Activated T-cell treated with anti-CD3 and anti-CD28 coated beads, Interleukin-2, amount 50 U/mL, for 24 hours (primary cell): ENCODE measurements at regions not wholly inside any gene's neighbourhood (a gene's known extent, or its start where the extent isn't known, plus 50 kb on each side); places are given as distances from the start of the nearest gene placed in this dataset.

Source experiments
- DNase-seq: peaks from one replicate; pipeline ENCODE4 v3.0.0-alpha.2; 2020
- H3K27ac Mint-ChIP-seq: 2 replicates; pipeline ENCODE4 v1.8.0; 2020; ENCODE audit warnings: mild to moderate bottlenecking, mixed read lengths
- H3K27me3 Mint-ChIP-seq: 2 replicates; pipeline ENCODE4 v1.8.0; 2020; ENCODE audit warnings: mixed read lengths
- H3K36me3 Mint-ChIP-seq: 2 replicates; pipeline ENCODE4 v1.8.0; 2020; ENCODE audit warnings: low read depth, mixed read lengths
- H3K4me1 Mint-ChIP-seq: 2 replicates; pipeline ENCODE4 v1.8.0; 2020; ENCODE audit warnings: low read depth, mixed read lengths
- H3K4me3 Mint-ChIP-seq: 2 replicates; pipeline ENCODE4 v1.8.0; 2020; ENCODE audit warnings: mild to moderate bottlenecking, moderate library complexity, mixed read lengths
- H3K9me3 Mint-ChIP-seq: 2 replicates; pipeline ENCODE4 v1.8.0; 2020; ENCODE audit warnings: mixed read lengths

- H3K36me3 Mint-ChIP-seq: no peaks in the 10 kb centered on the region
- no peak overlapping the region for H3K4me3 Mint-ChIP-seq
- no peaks in the 10 kb centered on the region for H3K27me3 Mint-ChIP-seq
- peaks cover 17% of the 10 kb centered on the region for H3K4me1 Mint-ChIP-seq
- no peak for DNase-seq
- no peak overlapping the region for H3K27ac Mint-ChIP-seq
- peaks cover 3% of the 10 kb centered on the region for H3K9me3 Mint-ChIP-seq
Observed at GRCh38 chr14:65260786-65261185, 151.7 kb upstream of the FUT8 start.

GRCh38 chr14:65261425-65261920 lies 151.1 kb upstream of the FUT8 start:
- H3K4me1 Mint-ChIP-seq: peaks cover 12% of the 10 kb centered on the region
- no peak overlapping the region for H3K27ac Mint-ChIP-seq
- H3K9me3 Mint-ChIP-seq: peaks cover 3% of the 10 kb centered on the region
- H3K36me3 Mint-ChIP-seq: no peaks in the 10 kb centered on the region
- H3K27me3 Mint-ChIP-seq: no peaks in the 10 kb centered on the region
- no peak for DNase-seq
- H3K4me3 Mint-ChIP-seq: no peak overlapping the region

GRCh38 chr14:65261946-65262345 lies 150.6 kb upstream of the FUT8 start:
- H3K27ac Mint-ChIP-seq: no peak overlapping the region
- no peak for DNase-seq

GRCh38 chr14:65263177-65263788 lies 149.2 kb upstream of the FUT8 start:
- Mint-ChIP-seq H3K27ac (no peak overlapping the region), H3K36me3 (no peaks in the 10 kb centered on the region), H3K9me3 (peaks cover 3% of the 10 kb centered on the region), H3K4me1 (peaks cover 13% of the 10 kb centered on the region), H3K4me3 (no peak overlapping the region), H3K27me3 (no peaks in the 10 kb centered on the region)
- no peak for DNase-seq

More at GRCh38 chr14:65261946-65262345, 150.6 kb upstream of the FUT8 start:
- H3K27me3 Mint-ChIP-seq: no peaks in the 10 kb centered on the region
- H3K36me3 Mint-ChIP-seq: no peaks in the 10 kb centered on the region
- H3K4me1 Mint-ChIP-seq: peaks cover 12% of the 10 kb centered on the region
- H3K4me3 Mint-ChIP-seq: no peak overlapping the region
- peaks cover 3% of the 10 kb centered on the region for H3K9me3 Mint-ChIP-seq

- no peak overlapping the region for H3K4me3 Mint-ChIP-seq
- peaks cover 8% of the 10 kb centered on the region for H3K4me1 Mint-ChIP-seq
- no peak for DNase-seq
- H3K27ac Mint-ChIP-seq: no peak overlapping the region
- no peaks in the 10 kb centered on the region for H3K36me3 Mint-ChIP-seq
- no peaks in the 10 kb centered on the region for H3K9me3 Mint-ChIP-seq
- H3K27me3 Mint-ChIP-seq: no peaks in the 10 kb centered on the region
Observed at GRCh38 chr14:65267856-65268255, 144.7 kb upstream of the FUT8 start.

- Mint-ChIP-seq H3K9me3 (no peaks in the 10 kb centered on the region), H3K36me3 (no peaks in the 10 kb centered on the region), H3K27me3 (no peaks in the 10 kb centered on the region), H3K4me1 (peaks cover 8% of the 10 kb centered on the region), H3K27ac (no peak overlapping the region), H3K4me3 (no peak overlapping the region)
- DNase-seq: no peak
Observed at GRCh38 chr14:65268594-65268993, 143.9 kb upstream of the FUT8 start.

GRCh38 chr14:65269732-65270131 lies 142.8 kb upstream of the FUT8 start:
- H3K36me3 Mint-ChIP-seq: no peaks in the 10 kb centered on the region
- H3K4me1 Mint-ChIP-seq: peaks cover 8% of the 10 kb centered on the region

GRCh38 chr14:65277027-65277426 lies 135.5 kb upstream of the FUT8 start:
- H3K36me3 Mint-ChIP-seq: no peaks in the 10 kb centered on the region
- H3K27me3 Mint-ChIP-seq: no peaks in the 10 kb centered on the region
- no peak overlapping the region for H3K4me3 Mint-ChIP-seq
- no peak for DNase-seq
- no peak overlapping the region for H3K27ac Mint-ChIP-seq
- H3K9me3 Mint-ChIP-seq: no peaks in the 10 kb centered on the region
- H3K4me1 Mint-ChIP-seq: peaks cover 13% of the 10 kb centered on the region

More at GRCh38 chr14:65269732-65270131, 142.8 kb upstream of the FUT8 start:
- H3K27ac Mint-ChIP-seq: no peak overlapping the region
- no peaks in the 10 kb centered on the region for H3K27me3 Mint-ChIP-seq
- no peak for DNase-seq
- no peak overlapping the region for H3K4me3 Mint-ChIP-seq
- H3K9me3 Mint-ChIP-seq: no peaks in the 10 kb centered on the region

GRCh38 chr14:65277580-65278270 lies 134.8 kb upstream of the FUT8 start:
- peaks cover 20% of the 10 kb centered on the region for H3K4me1 Mint-ChIP-seq
- H3K27ac Mint-ChIP-seq: no peak overlapping the region
- H3K27me3 Mint-ChIP-seq: no peaks in the 10 kb centered on the region
- no peaks in the 10 kb centered on the region for H3K36me3 Mint-ChIP-seq
- no peaks in the 10 kb centered on the region for H3K9me3 Mint-ChIP-seq
- no peak overlapping the region for H3K4me3 Mint-ChIP-seq
- DNase-seq: no peak

- Mint-ChIP-seq H3K27me3 (no peaks in the 10 kb centered on the region), H3K36me3 (no peaks in the 10 kb centered on the region), H3K27ac (no peak overlapping the region), H3K4me3 (no peak overlapping the region), H3K4me1 (peaks cover 28% of the 10 kb centered on the region), H3K9me3 (no peaks in the 10 kb centered on the region)
- DNase-seq: no peak
Observed at GRCh38 chr14:65278589-65278988, 133.9 kb upstream of the FUT8 start.

GRCh38 chr14:65279510-65279909 lies 133.0 kb upstream of the FUT8 start:
- H3K27me3 Mint-ChIP-seq: no peaks in the 10 kb centered on the region
- no peak overlapping the region for H3K27ac Mint-ChIP-seq
- peaks cover 31% of the 10 kb centered on the region for H3K4me1 Mint-ChIP-seq
- no peaks in the 10 kb centered on the region for H3K9me3 Mint-ChIP-seq
- H3K4me3 Mint-ChIP-seq: no peak overlapping the region
- DNase-seq: no peak
- no peaks in the 10 kb centered on the region for H3K36me3 Mint-ChIP-seq

- H3K27me3 Mint-ChIP-seq: no peaks in the 10 kb centered on the region
- H3K4me3 Mint-ChIP-seq: no peak overlapping the region
- H3K4me1 Mint-ChIP-seq: peaks cover 31% of the 10 kb centered on the region
- no peak overlapping the region for H3K27ac Mint-ChIP-seq
- no peaks in the 10 kb centered on the region for H3K36me3 Mint-ChIP-seq
- no peak for DNase-seq
- H3K9me3 Mint-ChIP-seq: no peaks in the 10 kb centered on the region
Observed at GRCh38 chr14:65279958-65280357, 132.6 kb upstream of the FUT8 start.

- H3K9me3 Mint-ChIP-seq: no peaks in the 10 kb centered on the region
- H3K4me3 Mint-ChIP-seq: no peak overlapping the region
- H3K27ac Mint-ChIP-seq: no peak overlapping the region
- no peaks in the 10 kb centered on the region for H3K36me3 Mint-ChIP-seq
- H3K4me1 Mint-ChIP-seq: peaks cover 31% of the 10 kb centered on the region
- DNase-seq: no peak
- H3K27me3 Mint-ChIP-seq: no peaks in the 10 kb centered on the region
Observed at GRCh38 chr14:65280653-65281052, 131.9 kb upstream of the FUT8 start.

GRCh38 chr14:65281991-65282895 lies 130.3 kb upstream of the FUT8 start:
- Mint-ChIP-seq H3K4me3 (peak overlapping the region; percentile 40), H3K36me3 (no peaks in the 10 kb centered on the region), H3K27me3 (no peaks in the 10 kb centered on the region), H3K9me3 (no peaks in the 10 kb centered on the region), H3K4me1 (peaks cover 37% of the 10 kb centered on the region), H3K27ac (peak overlapping the region; percentile 62)
- DNase-seq: no peak
